ENCODE measurements at regions not wholly inside any gene's neighbourhood (a gene's known extent, or its start where the extent isn't known, plus 50 kb on each side); places are given as distances from the start of the nearest gene placed in this dataset.

- DNase-seq, result peak in 1 of 2 donors; percentile 2
Observed at GRCh38 chr9:89234205-89235067, 55.8 kb upstream of the SHC3 start.

DNA sequence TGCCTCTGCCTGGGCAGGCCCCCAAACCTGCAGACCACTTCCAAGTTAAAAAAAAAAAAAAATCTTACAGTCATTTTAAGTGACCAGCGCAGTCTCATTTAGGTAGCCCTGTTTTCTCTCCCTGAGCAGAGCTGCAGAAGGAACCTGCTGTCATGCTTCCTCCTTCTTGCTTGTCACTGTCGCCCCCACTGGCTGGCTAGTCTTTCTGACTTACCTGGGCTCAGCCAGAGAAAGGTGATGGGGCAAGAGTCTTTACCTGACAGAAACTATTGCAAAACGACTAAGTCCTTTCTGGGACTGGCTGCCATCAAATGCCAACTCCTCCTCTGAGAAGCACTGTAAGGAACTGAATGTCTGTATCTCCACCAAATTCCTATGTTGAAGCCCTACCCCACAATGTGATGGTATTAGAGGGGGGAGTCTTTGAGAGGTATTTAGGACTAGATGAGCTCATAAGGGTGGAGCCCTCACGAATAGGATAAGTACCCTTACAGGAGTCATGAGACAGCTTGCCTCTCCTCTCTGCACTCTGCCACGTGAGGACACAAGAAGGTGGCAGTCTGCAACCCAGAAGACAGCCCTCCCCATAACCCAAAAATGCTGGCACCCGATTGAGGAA lies 58.4 kb upstream of the SHC3 start:
- no peak for DNase-seq

- no peak for DNase-seq
Observed at GRCh38 chr9:89238424-89238823, 59.8 kb upstream of the SHC3 start.

DNA sequence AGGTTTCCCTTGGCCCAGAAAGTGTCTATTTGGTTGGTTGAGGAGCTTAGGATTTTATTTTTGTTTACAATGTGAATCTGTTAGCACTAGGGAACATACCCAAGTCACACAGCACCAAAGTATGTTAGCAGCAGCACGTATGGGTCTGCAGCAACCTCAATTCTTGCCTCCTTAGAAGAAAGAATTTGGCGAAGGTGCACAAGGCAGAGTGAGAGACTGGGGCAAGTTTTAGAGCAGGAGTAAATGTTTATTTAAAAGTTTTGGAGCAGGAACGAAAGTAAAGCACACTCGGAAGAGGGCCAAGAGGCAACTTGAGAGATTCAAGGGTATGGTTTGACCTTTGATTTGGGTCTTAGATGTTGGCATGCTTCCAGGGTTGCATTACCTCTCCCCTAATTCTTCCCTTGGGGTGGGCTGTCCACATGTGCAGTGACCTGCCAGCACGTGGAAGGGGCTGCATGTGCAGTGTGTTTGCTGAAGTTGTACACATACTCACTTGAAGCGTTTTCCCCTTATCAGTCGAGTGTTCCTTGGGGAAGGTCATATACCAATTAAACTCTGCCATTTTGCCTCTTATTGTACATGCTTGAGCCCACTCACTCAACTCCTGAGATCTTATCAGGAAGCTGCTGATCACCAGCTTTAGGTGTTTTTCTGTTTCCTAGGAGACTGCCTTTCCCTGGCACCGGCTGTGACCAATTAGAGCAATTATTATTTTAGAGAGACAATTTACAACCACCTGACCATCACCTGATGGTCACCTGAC lies 64.9 kb upstream of the SHC3 start:
- DNase-seq, result no peak

GRCh38 chr9:89246840-89247239 lies 64.2 kb upstream of the CKS2 start:
- no peak for DNase-seq

DNA sequence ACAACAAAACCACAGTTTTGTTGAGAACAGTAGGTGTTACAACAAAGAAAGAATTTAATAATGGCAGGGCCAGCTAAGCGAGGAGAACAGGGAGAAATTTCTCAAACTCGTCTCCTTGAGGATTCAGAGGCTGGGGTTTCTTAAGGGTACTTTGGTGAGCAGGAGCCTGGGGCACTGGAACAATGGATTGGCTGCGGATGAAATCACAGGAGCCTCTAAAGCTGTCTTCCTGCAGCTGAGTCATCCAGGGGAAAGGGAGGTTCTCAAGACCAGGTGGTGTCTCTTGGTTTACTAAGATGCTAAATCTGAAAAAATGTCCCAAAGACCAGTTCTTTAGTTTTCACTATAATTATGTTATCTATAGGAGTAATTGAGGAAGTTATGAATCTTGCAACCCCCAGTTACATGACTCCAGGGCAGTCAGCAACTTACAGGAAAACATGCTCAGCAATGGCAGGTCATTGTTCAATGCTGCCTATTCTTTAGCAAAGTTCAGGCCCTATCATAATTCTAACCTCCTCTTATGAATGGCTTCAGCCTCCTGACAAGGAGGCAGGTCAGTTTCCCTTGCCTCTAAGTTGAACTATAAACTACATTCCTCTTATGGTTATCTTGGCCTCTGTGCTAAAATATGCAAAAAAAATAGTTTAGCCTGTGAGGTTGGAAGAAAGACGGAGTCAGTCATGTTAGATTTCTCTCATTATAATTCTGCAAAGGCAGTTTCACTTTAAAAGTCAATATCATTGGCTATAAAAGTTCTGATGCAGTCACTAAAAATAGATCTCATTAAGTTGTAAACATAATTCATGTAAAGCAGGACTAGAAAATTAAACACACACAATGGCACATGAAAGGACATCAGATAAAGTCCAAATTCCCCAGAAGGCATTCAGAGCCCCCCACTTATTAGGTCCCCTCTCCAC lies 63.3 kb upstream of the CKS2 start:
- DNase-seq, result no peak

- no peak for DNase-seq
Observed at GRCh38 chr9:89249001-89249400, 62.0 kb upstream of the CKS2 start.

- DNase-seq, result no peak
Observed at GRCh38 chr9:89252651-89253267, 58.2 kb upstream of the CKS2 start.

- DNase-seq, result no peak
Observed at GRCh38 chr9:89254058-89254772, 56.8 kb upstream of the CKS2 start.

DNA sequence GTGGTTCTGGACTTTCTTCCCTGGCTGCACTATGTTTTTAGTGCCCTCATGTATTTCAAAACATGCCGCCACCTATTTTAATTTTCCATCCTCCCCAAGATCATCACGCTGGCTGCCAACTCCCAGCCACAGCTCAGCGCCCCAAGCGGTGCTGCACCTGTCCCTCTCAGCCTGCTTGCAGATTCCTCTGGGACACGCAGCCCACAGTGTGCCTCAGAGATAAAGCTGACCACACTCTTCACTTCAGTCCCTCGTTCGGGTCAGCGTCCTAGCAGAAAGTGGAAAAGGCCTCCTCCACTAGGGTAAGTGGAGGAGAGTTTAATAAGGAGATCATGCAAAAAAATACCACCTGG lies 56.2 kb upstream of the CKS2 start:
- no peak for DNase-seq

DNA sequence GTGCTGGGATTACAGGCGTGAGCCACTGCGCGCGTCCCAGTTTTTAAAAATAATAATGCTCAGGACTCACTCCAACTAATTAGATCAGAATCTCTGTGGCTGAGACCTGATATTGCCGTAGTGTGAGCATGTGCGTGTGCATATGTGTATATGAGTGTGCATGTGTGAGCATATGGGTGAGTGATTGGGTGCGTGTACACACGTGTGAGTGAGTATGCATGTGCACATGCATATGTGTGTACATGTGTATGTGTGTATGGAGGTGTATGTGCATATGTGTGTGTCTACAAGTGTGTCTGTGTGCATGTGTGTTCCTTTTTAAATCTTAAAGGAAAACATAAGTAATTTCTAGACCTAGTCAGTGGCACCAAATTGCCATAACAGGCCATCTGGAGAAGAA lies 54.8 kb upstream of the CKS2 start:
- DNase-seq, result no peak

GRCh38 chr9:89256642-89257041 lies 54.4 kb upstream of the CKS2 start:
- DNase-seq, result no peak

- no peak for DNase-seq
Observed at GRCh38 chr9:89260525-89260924, 50.5 kb upstream of the CKS2 start.
